HG03558 (cell line): ENCODE measurements at regions not wholly inside any gene's neighbourhood (a gene's known extent, or its start where the extent isn't known, plus 50 kb on each side); places are given as distances from the start of the nearest gene placed in this dataset.
"Not testable (repeated sequence)": the region's sequence is repeated elsewhere in the genome, so short reads cannot be mapped to it uniquely, and the experiment has no call there.

ENCODE experiments used
- ATAC-seq: cut with Tn5 transposase; IDR thresholded peaks from one replicate; pipeline ENCODE4 v1.9.1; 2021; ENCODE audit warnings: moderate number of reproducible peaks; ENCODE audit not compliant: unreplicated experiment; ENCODE audit errors: extremely low read depth

GRCh38 chr17:70276906-70277305 lies 107.6 kb downstream of the KCNJ2 start:
- ATAC-seq = no peak

- ATAC-seq = no peak
Measured at GRCh38 chr17:70278844-70279462, 109.6 kb downstream of the KCNJ2 start.

GRCh38 chr17:70286391-70286790 lies 117.1 kb downstream of the KCNJ2 start:
- no peak for ATAC-seq

- ATAC-seq = no peak
Measured at GRCh38 chr17:70288540-70289290, 119.4 kb downstream of the KCNJ2 start.

- no peak for ATAC-seq
Measured at GRCh38 chr17:70290770-70291169, 121.4 kb downstream of the KCNJ2 start.

GRCh38 chr17:70292366-70292765 lies 123.0 kb downstream of the KCNJ2 start:
- ATAC-seq = no peak

GRCh38 chr17:70293564-70294310 lies 124.4 kb downstream of the KCNJ2 start:
- ATAC-seq = not testable (repeated sequence)

GRCh38 chr17:70295329-70295728 lies 126.0 kb downstream of the KCNJ2 start:
- ATAC-seq = no peak

GRCh38 chr17:70295731-70296130 lies 126.4 kb downstream of the KCNJ2 start:
- ATAC-seq = no peak

GRCh38 chr17:70296456-70296855 lies 127.1 kb downstream of the KCNJ2 start:
- no peak for ATAC-seq

- no peak for ATAC-seq
Measured at GRCh38 chr17:70297397-70297796, 128.1 kb downstream of the KCNJ2 start.

- ATAC-seq = no peak
Measured at GRCh38 chr17:70298929-70299531, 129.7 kb downstream of the KCNJ2 start.

- no peak for ATAC-seq
Measured at GRCh38 chr17:70307430-70308225, 138.3 kb downstream of the KCNJ2 start.

- ATAC-seq = no peak
Measured at GRCh38 chr17:70308618-70309017, 139.3 kb downstream of the KCNJ2 start.

- ATAC-seq = no peak
Measured at GRCh38 chr17:70310221-70310672, 140.9 kb downstream of the KCNJ2 start.

- no peak for ATAC-seq
Measured at GRCh38 chr17:70313086-70313852, 143.9 kb downstream of the KCNJ2 start.

GRCh38 chr17:70314096-70314495 lies 144.8 kb downstream of the KCNJ2 start:
- ATAC-seq = no peak

GRCh38 chr17:70314506-70314905 lies 145.2 kb downstream of the KCNJ2 start:
- no peak for ATAC-seq

GRCh38 chr17:70317421-70317820 lies 148.1 kb downstream of the KCNJ2 start:
- no peak for ATAC-seq
